Upper lobe of left lung (tissue), 4 donors: ENCODE measurements at regions not wholly inside any gene's neighbourhood (a gene's known extent, or its start where the extent isn't known, plus 50 kb on each side); places are given as distances from the start of the nearest gene placed in this dataset.

Experiments used
- CTCF ChIP-seq, 6 experiments: fragments of 450-650 bp in 4 of 6; fragments of 200-600 bp in 2 of 6; sonication (generic) in 2 of 6; IDR thresholded peaks; one replicate each; pipeline ENCODE4 v1.5.1; 2016 to 2019; ENCODE audit warnings: antibody characterized with exemption in 6 of 6
- EP300 ChIP-seq, 4 donors: sonication (generic); formaldehyde crosslinking; IDR thresholded peaks; one replicate each; pipeline ENCODE4 v1.5.1; 2017; ENCODE audit warnings: antibody characterized with exemption in 4 of 4, control low read depth in 2 of 4
- POLR2A ChIP-seq, 4 donors: fragments of 450-650 bp; IDR thresholded peaks; one replicate each; pipeline ENCODE4 v1.5.1; 2016 to 2017; ENCODE audit warnings: antibody characterized with exemption in 4 of 4, mild to moderate bottlenecking in 2 of 4
- POLR2AphosphoS5 ChIP-seq, 2 donors: sonication (generic); formaldehyde crosslinking; IDR thresholded peaks; one replicate each; pipeline ENCODE4 v1.5.1; 2017; ENCODE audit warnings: antibody characterized with exemption in 2 of 2

- TF ChIP-seq POLR2A (IDR thresholded peaks at IDR 0.05) = no peak
- no peak for TF ChIP-seq CTCF (IDR thresholded peaks at IDR 0.05)
- no peak for TF ChIP-seq POLR2AphosphoS5 (IDR thresholded peaks at IDR 0.05)
- TF ChIP-seq EP300 (IDR thresholded peaks at IDR 0.05) = no peak
These were observed 195.9 kb downstream of the SEMA6A start for GRCh38 chr5:116378777-116379121.
